NCI-H1417 (cell line): ENCODE measurements at regions not wholly inside any gene's neighbourhood (a gene's known extent, or its start where the extent isn't known, plus 50 kb on each side); places are given as distances from the start of the nearest gene placed in this dataset.
A peak's percentile ranks its signal among the peaks of the same experiment; 100 is the strongest.

Source experiments
- DNase-seq, 3 experiments: peaks; one replicate each; lab custom pipeline; 2025; lab: John Stamatoyannopoulos, UW

- DNase-seq = peak in 1 of 3 experiments; percentile 41
Observed at GRCh38 chr1:239538239-239538988, 152.0 kb downstream of the CHRM3 start.

DNA sequence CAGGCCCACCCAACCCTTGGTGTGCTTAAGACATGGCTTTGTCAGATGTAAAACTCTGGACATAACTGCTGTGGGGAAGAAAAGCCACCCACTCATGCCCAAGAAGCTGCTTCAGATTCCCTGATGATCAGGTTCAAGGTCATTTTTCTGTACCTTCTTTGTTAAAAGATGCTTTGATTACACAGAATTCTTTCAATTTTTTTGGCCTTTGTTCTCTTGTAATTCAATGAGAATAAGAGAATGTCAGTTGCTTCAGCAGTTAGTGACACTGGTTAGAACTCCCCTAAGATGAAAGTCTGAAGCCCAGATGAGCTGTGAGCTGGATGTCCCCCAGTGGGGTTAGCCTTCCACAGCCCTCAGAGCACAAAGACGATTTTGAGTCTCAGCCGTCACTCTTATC, 152.7 kb downstream of the CHRM3 start:
- DNase-seq = no peak

DNA sequence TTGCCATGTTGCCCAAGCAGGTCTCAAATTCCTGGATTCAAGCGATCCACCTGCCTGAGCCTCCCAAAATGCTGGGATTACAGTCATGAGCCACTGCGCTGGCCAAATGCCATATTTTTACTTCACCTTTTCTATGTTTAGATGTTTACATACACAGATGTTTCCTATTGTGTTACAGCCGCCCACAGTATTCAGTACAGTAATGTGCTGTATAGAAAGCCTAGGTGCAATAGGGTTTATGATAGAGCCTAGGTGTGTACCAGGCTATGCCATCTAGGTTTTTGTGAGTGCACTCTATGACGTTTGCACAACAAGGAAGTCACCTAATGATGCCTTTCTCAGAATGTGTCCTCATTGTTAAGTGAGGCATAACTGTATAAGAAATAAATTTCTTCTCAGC, 153.4 kb downstream of the CHRM3 start:
- DNase-seq = no peak

- DNase-seq = no peak
Observed at GRCh38 chr1:239543873-239544272, 157.5 kb downstream of the CHRM3 start.

DNA sequence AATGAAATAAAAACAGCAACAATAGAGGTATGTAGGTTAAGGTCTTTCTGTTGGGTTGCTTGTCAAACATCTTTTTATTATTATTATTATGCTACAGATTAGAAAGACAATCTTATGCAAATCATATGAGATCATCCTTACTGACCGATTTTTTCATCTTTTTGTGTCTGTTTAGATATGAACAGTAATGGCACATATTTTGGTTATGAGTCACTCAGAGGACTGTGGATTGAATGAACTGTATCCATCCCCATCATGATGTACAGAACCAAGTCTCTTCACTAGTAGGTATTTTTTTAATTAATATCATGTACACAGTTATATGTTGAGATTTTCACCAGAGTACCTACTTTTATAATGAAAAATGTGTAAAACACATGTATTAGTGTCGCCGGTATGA, 159.1 kb downstream of the CHRM3 start:
- no peak for DNase-seq

- no peak for DNase-seq
Observed at GRCh38 chr1:239547987-239548386, 161.6 kb downstream of the CHRM3 start.

- no peak for DNase-seq
Observed at GRCh38 chr1:239550178-239550577, 163.8 kb downstream of the CHRM3 start.

- DNase-seq = peak in 1 of 3 experiments; percentile 35
Observed at GRCh38 chr1:239555350-239555749, 169.0 kb downstream of the CHRM3 start.

DNA sequence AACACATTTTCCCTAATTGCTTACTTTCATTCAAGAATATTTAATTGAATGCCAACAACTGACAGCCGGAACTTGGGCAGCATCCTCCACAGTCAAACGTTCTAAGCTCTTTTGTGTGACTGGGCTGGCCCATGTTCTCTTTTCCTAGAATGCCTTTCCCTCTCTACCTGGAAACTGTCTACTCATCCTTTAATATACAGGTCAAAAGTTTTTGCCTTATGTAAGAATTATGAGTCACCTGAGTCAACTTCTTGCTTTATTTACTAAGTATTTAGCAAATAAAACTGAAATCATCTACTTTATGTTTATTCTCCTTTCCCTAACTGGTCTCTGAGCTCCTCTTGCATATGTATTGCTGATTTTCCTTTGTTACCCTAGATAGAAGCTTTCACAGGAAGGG, 172.2 kb downstream of the CHRM3 start:
- DNase-seq = no peak

- DNase-seq = no peak
Observed at GRCh38 chr1:239558991-239559390, 172.6 kb downstream of the CHRM3 start.

- DNase-seq = no peak
Observed at GRCh38 chr1:239560921-239561320, 174.6 kb downstream of the CHRM3 start.

DNA sequence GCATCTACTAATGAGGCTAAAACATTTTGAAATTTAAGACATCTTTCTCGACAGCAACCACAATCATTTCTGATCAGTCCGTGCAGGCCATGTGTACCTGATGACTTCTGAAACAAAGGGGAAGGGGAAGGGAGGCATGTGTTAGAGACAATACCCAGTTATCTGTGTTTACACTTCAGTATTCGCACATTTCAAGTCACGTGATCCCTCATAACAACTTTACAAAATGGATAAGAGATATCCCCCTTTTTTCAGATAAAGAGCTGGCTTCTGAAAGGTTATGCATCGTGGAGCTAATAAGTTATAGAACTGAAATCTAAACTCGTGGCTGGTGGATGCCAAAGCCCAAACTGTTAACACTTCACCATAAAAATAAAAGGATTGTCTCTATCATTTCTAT, 175.7 kb downstream of the CHRM3 start:
- DNase-seq = no peak

DNA sequence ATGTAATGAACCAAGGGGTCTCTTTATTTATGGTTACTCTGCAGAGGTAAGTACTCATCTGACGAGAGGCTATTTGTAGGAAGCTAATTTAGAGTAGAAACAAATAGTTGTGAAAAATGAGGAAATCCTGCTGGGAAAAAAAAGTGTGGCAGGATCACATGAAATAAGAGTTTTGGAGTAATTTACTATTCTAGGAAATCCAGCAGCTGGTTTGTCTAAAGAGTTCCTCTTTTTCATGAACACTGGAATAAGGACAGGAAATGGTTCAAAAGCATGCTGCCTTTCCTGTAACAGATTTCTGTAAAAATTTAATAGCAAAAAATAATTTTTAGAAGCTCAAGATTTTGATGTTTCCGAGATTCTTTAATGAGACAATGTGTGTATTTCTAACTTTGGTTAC, 177.3 kb downstream of the CHRM3 start:
- DNase-seq = no peak

DNA sequence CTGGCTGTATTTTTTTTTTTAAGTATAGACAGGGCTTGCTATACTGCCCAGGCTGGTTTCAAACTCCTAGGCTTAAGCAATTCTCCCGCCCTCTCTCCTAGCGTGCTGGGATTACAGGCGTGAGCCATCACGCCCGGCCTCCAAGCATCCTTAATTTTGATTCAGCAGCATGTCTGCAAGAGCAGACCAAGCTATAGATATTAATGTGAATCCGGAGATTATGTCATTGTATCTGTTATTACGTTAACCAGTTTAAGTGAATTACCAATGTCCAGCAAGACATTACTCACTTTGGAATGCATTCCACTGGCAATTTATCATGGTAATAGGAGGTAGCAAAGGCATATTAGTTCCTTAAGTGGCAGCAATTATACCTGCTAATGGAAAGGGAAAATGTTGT, 179.7 kb downstream of the CHRM3 start:
- peak in 1 of 3 experiments; percentile 65 for DNase-seq

DNA sequence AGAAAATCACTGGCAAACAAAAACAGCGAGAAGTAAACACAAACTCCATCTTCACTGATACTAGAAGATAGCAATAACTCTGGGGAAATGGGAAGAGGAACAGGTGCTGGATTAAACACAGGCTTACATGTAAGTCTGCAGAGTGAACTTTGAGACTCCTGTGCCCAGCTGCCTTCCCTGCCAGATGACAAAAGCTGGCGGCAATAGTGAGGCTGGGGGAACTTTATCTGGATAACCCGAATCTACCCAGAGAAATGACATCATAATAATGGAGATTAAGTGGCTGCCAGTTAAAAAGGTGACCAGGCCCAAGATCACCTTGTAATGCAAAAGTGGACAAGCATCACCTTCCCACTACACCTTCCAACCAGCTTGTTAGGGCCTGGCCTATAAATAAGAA, 184.5 kb downstream of the CHRM3 start:
- no peak for DNase-seq

- no peak for DNase-seq
Observed at GRCh38 chr1:239572183-239572582, 185.8 kb downstream of the CHRM3 start.

GRCh38 chr1:239574112-239574511, 187.7 kb downstream of the CHRM3 start:
- no peak for DNase-seq

DNA sequence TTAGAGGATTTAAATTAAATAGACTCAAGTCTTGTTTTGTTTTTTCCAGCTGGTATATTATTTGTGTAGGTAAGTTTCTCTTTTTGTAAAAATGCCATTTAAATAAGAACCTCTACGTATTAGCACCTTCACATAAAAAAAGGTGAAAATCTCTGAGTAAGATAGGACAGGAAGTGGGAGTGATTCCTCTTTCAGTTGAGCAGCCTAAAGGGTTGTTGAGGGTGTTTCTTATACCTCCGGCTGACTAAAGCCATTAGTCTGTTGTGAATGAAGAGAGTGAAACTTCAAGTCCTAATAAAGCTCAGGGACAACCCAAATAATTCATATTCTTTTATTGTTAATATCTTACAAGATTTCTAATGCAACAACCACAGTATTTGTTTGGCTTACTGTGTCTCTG, 188.7 kb downstream of the CHRM3 start:
- no peak for DNase-seq

GRCh38 chr1:239583536-239583935, 197.2 kb downstream of the CHRM3 start:
- DNase-seq = no peak

DNA sequence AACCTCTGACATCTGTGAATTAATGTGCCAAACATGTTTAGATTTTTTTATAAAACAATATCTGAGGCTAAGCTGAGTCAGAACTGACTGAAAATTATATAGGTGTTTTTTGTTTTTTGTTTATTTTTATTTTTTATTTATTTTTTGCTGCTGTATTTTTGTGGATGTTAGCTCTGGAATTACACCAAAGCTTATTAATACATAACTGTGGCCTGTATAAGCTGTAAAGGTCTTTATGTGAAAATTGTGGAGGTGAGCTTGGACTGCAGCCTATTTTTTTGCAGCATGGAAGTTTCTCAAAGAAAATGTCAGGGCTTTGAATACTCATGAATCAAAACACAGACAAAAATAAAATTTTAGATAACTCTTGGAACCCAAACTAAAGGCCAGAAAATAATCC, 199.8 kb downstream of the CHRM3 start:
- no peak for DNase-seq

- DNase-seq = no peak
Observed at GRCh38 chr1:239587066-239587465, 200.7 kb downstream of the CHRM3 start.

DNA sequence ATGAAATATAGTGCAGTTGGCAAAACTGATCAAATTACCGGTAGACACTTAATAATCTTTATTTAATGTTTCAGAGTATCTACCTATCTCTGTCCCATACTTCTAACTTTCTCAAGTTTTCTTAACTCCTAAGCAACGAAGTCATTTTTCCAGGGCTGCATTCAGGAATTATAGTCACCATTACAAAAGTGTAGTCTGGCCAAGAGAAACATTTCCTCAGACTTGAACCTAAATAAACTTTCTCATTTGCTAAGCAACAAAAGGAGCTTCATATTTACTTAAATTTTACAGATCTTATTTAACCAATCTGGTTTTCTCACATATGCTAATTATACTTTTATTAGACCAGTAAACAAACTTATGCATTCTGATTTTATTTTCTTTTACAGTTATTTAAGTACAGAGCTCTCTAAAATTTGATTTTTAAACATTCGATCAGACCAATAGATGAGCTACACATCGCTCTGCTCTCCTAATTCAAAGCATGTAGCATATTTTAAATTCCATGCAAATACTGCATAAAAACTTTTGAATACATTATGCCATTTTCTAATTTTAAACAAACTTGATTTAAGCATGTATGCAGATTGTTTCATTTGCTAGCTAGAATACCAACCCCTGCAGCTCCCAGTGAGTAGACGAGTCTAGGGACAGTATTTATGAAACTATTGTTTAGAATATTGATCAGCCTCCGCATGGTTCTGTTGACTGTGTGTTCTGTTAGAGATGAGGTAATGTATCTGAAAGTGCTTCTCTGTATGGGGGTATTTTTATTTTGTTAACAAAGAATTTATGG, 201.4 kb downstream of the CHRM3 start:
- DNase-seq = no peak

DNA sequence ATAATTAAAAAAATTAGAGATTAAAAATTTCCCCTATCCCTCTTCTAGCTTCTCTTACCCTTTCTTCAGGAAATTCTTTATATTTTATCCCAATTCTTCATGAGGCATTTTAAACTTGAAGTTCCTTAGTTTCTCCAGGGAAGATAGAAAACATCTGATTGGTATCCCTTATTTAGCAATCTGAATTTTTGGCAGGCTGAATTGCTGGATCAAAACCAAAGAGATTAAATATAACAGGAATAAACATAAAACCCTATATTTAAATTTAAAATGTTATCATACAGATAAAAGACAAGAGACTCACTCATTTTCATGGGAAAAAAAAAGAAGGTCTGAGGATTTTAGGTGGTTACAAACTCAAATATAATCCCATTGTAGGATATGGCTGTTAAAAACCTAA, 204.2 kb downstream of the CHRM3 start:
- no peak for DNase-seq

- DNase-seq = peak in 1 of 3 experiments; percentile 22
Observed at GRCh38 chr1:239593527-239593926, 207.2 kb downstream of the CHRM3 start.
